Testis (tissue), 2 donors: ENCODE measurements at regions not wholly inside any gene's neighbourhood (a gene's known extent, or its start where the extent isn't known, plus 50 kb on each side); places are given as distances from the start of the nearest gene placed in this dataset.

Experiments
- DNase-seq: peaks from one replicate; pipeline ENCODE4 v3.0.0-alpha.2; 2019
- H3K27ac ChIP-seq, 2 donors: fragments of 200-600 bp; sonication (generic); one replicate each; pipeline ENCODE4 v1.5.1; 2019
- H3K27me3 ChIP-seq: fragments of 200-600 bp; sonication (generic); one replicate; pipeline ENCODE4 v1.5.1; 2019
- H3K36me3 ChIP-seq: fragments of 200-600 bp; sonication (generic); one replicate; pipeline ENCODE4 v1.5.1; 2017; ENCODE audit warnings: low read depth; ENCODE audit errors: missing control alignments
- H3K4me1 ChIP-seq: fragments of 200-600 bp; sonication (generic); one replicate; pipeline ENCODE4 v1.5.1; 2019
- H3K4me3 ChIP-seq, 2 donors: fragments of 200-600 bp; sonication (generic); one replicate each; pipeline ENCODE4 v1.5.1; 2017 to 2019
- H3K9me3 ChIP-seq: fragments of 200-600 bp; sonication (generic); one replicate; pipeline ENCODE4 v1.5.1; 2017
- POLR2A ChIP-seq: fragments of 450-650 bp; IDR thresholded peaks from one replicate; pipeline ENCODE4 v1.6.1; 2017; ENCODE audit warnings: antibody characterized with exemption, mild to moderate bottlenecking, moderate library complexity
- WGBS, 2 donors: methylation state at CpG; one replicate each; pipeline ENCODE4 v1.1.5; 2018; 5-methylcytosine and 5-hydroxymethylcytosine counted together
- intact Hi-C: fragments of 100-400 bp; cut with DNase I; formaldehyde crosslinking; loops from one replicate; pipeline ENCODE4 v1.15.1; 2023; ENCODE audit warnings: low total_unique reads
- TF ChIP-seq, protein P1 (sequence below), 3 experiments: fragments of 450-650 bp in 2 of 3; fragments of 200-600 bp in 1 of 3; sonication (generic) in 1 of 3; IDR thresholded peaks; one replicate each; pipeline ENCODE4 v1.5.1; 2016 to 2019; ENCODE audit warnings: antibody characterized with exemption in 3 of 3, mild to moderate bottlenecking in 2 of 3, moderate library complexity in 1 of 3

DNA sequence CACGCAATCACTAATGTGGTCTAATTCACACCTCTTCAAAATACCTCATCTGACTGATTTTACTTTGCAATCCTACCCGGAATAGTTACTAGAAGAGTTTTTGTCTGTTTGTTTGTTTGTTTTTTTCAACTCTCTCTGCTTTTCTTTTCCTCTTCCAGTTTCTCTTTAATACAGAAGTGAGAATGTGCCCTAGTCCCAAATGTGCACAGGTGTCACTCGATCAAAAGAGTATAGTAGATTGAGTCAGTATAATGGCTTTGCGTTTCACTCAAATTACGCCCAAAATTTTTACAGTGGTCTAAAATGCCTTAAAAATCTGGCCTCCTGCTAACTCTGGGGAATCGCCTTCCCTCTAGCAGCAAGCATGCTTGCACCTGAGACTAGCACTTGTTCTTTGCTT, 1536.8 kb downstream of the KCNT2 start:
- no peak overlapping the region for H3K4me3 ChIP-seq
- H3K4me1 ChIP-seq, result no peaks in the 10 kb centered on the region
- no peak overlapping the region for H3K27ac ChIP-seq
- H3K36me3 ChIP-seq, result no peaks in the 10 kb centered on the region
- DNase-seq, result no peak
- intact Hi-C loops, result no loop called here
- no peak for TF ChIP-seq POLR2A
- TF ChIP-seq, protein P1, sequence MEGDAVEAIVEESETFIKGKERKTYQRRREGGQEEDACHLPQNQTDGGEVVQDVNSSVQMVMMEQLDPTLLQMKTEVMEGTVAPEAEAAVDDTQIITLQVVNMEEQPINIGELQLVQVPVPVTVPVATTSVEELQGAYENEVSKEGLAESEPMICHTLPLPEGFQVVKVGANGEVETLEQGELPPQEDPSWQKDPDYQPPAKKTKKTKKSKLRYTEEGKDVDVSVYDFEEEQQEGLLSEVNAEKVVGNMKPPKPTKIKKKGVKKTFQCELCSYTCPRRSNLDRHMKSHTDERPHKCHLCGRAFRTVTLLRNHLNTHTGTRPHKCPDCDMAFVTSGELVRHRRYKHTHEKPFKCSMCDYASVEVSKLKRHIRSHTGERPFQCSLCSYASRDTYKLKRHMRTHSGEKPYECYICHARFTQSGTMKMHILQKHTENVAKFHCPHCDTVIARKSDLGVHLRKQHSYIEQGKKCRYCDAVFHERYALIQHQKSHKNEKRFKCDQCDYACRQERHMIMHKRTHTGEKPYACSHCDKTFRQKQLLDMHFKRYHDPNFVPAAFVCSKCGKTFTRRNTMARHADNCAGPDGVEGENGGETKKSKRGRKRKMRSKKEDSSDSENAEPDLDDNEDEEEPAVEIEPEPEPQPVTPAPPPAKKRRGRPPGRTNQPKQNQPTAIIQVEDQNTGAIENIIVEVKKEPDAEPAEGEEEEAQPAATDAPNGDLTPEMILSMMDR (IDR thresholded peaks at IDR 0.05), result no peak
- H3K9me3 ChIP-seq, result no peaks in the 10 kb centered on the region
- 83 to 87% methylated on average over 6 of the region's 6 CpGs for WGBS, 2 donors
- no peaks in the 10 kb centered on the region for H3K27me3 ChIP-seq

DNA sequence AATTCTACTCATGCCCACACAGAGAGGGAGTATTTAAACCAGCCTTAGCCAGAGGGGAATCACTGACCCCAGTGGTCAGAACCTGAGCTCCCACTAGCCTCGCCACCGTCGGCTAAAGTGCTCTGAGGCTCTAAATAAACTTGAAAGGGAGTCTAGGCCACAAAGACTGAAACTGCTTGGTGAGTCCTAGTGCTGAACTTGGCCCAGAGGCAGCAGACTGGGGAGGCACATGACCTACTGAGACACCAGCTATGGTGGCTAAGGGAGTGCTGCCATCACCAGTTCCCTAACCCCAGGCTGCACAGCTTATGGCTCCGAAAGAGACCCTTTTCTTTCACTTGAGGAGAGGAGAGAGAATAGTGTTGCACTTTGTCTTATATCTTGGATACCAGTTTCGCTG, 1542.8 kb downstream of the KCNT2 start:
- DNase-seq, result no peak
- 87 to 95% methylated on average over 5 of the region's 5 CpGs for WGBS, 2 donors

DNA sequence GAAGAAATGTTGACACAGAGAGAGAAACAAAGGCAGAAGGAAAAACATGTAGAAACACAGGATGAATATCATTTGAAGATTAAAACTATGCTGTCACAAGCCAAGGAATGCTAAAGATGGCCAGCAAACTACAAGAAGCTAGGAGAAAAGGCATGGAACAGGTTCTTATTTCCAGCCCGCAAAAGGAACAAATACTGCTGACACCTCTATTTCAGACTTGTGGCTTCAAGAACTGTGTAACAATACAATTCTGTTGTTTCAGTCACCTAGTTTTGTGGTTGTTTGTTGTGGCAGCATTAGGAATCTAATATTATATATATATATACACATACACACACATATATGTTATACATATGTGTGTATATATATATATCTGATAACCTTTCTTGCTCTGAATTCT, 1543.9 kb downstream of the KCNT2 start:
- no peak for DNase-seq
- H3K27me3 ChIP-seq, result no peaks in the 10 kb centered on the region
- no peak overlapping the region for H3K4me3 ChIP-seq
- intact Hi-C loops, result no loop called here
- no peaks in the 10 kb centered on the region for H3K4me1 ChIP-seq
- TF ChIP-seq POLR2A, result no peak
- TF ChIP-seq, protein P1 (IDR thresholded peaks at IDR 0.05), result no peak
- WGBS, 2 donors, result 89% methylated on average over 1 of the region's 1 CpG
- H3K27ac ChIP-seq, result no peak overlapping the region
- H3K36me3 ChIP-seq, result no peaks in the 10 kb centered on the region
- H3K9me3 ChIP-seq, result no peaks in the 10 kb centered on the region

More for the DNA sequence above, 1542.8 kb downstream of the KCNT2 start:
- Histone ChIP-seq H3K27ac (no peak overlapping the region), H3K4me1 (no peaks in the 10 kb centered on the region), H3K27me3 (no peaks in the 10 kb centered on the region), H3K4me3 (no peak overlapping the region), H3K36me3 (no peaks in the 10 kb centered on the region), H3K9me3 (no peaks in the 10 kb centered on the region)
- TF ChIP-seq, protein P1 (IDR thresholded peaks at IDR 0.05), result no peak
- TF ChIP-seq POLR2A, result no peak
- intact Hi-C loops, result no loop called here

DNA sequence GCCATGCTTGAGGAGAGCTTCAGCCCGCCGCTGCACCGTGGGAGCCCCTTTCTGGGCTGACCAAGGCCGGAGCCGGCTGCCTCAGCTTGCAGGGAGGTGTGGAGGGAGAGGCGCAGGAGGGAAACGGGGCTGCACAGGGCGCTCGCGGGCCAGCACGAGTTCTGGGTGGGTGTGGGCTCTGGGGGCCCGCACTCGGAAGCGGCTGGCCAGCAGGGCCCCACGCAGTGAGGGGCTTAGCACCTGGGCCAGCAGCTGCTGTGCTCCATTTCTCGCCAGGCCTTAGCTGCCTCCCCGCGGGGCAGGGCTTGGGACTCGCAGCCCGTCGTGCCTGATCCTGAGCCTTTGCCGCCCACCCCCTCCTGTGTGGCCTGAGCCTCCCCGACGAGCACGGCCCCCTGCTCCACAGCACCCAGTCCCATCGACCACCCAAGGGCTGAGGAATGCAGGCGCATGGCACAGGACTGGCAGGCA, 1554.0 kb downstream of the KCNT2 start:
- TF ChIP-seq, protein P1 (IDR thresholded peaks at IDR 0.05), result no peak
- TF ChIP-seq POLR2A, result no peak
- H3K4me1 ChIP-seq, result no peaks in the 10 kb centered on the region
- H3K27me3 ChIP-seq, result no peaks in the 10 kb centered on the region
- peak overlapping the region in 1 of 2 donors; percentile 35 for H3K4me3 ChIP-seq
- H3K27ac ChIP-seq, result no peak overlapping the region
- WGBS, 2 donors, result 78 to 80% methylated on average over 17 to 26 of the region's 27 CpGs
- no peaks in the 10 kb centered on the region for H3K36me3 ChIP-seq
- intact Hi-C loops, result no loop called here
- H3K9me3 ChIP-seq, result no peaks in the 10 kb centered on the region
- no peak for DNase-seq

DNA sequence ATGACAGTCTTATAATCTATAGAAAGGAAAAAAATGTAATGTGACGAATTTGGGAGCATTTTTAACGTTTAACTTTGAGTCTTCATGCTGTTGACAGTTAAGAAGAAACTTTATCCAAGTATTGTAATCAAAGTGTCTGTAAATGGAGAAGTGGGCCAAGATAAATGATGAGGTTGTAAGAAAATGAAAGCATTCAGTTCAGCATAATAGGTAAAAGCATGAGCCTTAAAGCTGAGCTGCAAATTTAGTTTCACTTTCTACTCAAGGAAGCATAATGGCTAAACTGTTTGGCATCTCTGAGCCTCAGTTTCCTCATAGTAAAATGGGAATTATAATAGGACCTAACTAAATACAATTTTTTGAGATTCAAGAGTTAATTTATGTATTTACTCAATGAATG, 1554.8 kb downstream of the KCNT2 start:
- H3K4me1 ChIP-seq, result no peaks in the 10 kb centered on the region
- H3K4me3 ChIP-seq, result no peak overlapping the region
- 50 to 51% methylated on average over 2 of the region's 2 CpGs for WGBS, 2 donors
- no peaks in the 10 kb centered on the region for H3K27me3 ChIP-seq
- intact Hi-C loops, result no loop called here
- no peaks in the 10 kb centered on the region for H3K9me3 ChIP-seq
- H3K27ac ChIP-seq, result no peak overlapping the region
- no peak for DNase-seq
- TF ChIP-seq, protein P1 (IDR thresholded peaks at IDR 0.05), result no peak
- TF ChIP-seq POLR2A, result no peak
- H3K36me3 ChIP-seq, result no peaks in the 10 kb centered on the region
